ENCODE measurements at regions not wholly inside any gene's neighbourhood (a gene's known extent, or its start where the extent isn't known, plus 50 kb on each side); places are given as distances from the start of the nearest gene placed in this dataset.
"Not testable (repeated sequence)": the region's sequence is repeated elsewhere in the genome, so short reads cannot be mapped to it uniquely, and the experiment has no call there.

DNA sequence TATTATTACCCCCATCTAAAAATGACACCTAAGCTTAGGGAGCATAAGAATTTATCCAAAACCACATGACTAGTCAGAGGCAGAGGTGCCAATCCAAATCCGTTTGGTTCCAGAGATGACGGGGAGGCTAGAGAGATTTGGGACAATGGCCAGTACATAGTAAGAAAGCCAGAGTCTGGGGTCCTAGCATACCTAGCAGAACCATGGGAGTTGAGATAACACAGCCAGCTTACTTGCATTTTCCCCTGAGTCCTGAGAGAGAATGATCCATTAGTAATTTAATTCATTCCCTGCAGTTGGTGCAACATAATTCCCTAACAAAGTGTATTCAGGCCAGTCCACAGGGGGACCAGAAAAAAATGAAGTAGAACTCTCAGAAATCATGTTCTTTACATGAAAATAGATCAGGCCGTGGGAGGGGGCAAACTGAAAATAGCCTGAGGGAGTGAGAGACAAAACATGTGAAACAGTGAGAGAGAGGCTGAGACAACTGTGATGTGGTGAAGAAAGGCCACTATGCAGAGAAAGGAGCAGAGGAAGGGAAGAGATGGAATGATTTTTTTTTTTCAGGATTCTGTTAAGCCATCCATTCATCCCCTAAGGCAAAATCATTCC, 243.3 kb downstream of the BRINP2 start:
- peaks cover 3% of the 10 kb centered on the region for H3K27me3 Mint-ChIP-seq
- TF ChIP-seq, protein P1, sequence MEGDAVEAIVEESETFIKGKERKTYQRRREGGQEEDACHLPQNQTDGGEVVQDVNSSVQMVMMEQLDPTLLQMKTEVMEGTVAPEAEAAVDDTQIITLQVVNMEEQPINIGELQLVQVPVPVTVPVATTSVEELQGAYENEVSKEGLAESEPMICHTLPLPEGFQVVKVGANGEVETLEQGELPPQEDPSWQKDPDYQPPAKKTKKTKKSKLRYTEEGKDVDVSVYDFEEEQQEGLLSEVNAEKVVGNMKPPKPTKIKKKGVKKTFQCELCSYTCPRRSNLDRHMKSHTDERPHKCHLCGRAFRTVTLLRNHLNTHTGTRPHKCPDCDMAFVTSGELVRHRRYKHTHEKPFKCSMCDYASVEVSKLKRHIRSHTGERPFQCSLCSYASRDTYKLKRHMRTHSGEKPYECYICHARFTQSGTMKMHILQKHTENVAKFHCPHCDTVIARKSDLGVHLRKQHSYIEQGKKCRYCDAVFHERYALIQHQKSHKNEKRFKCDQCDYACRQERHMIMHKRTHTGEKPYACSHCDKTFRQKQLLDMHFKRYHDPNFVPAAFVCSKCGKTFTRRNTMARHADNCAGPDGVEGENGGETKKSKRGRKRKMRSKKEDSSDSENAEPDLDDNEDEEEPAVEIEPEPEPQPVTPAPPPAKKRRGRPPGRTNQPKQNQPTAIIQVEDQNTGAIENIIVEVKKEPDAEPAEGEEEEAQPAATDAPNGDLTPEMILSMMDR (conservative IDR thresholded peaks at IDR 0.05) = no peak
- H3K9me3 Mint-ChIP-seq = no peaks in the 10 kb centered on the region
- H3K4me1 Mint-ChIP-seq (ENCODE audit: unreplicated experiment) = peaks cover 13% of the 10 kb centered on the region
- H3K27ac Mint-ChIP-seq = no peak overlapping the region
- H3K4me3 Mint-ChIP-seq = no peak overlapping the region
- no peaks in the 10 kb centered on the region for H3K36me3 Mint-ChIP-seq
- DNase-seq (ENCODE audit: extremely low spot score, unreplicated experiment) = no peak

DNA sequence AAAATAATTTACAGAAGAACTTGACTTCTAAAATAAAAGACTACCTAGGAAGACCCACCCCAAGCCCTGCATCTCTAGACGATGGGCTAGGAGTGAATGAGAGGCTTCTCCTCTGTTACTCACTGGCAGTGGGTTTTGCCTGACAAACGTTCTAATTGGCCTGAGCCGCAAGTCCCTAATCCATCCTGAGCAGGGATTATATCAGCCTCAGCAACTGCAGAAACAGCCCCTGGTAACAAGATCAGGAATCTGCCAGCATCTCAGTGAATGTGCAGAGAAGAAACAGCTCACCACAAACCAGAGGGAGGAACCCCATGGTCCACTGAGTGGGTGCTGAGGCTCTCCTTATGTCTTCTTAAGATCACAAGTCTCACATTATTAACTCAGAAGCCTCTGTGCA, 240.6 kb downstream of the BRINP2 start:
- Mint-ChIP-seq H3K4me3 (no peak overlapping the region), H3K36me3 (no peaks in the 10 kb centered on the region), H3K27me3 (peaks cover 3% of the 10 kb centered on the region), H3K9me3 (peaks cover 6% of the 10 kb centered on the region), H3K4me1 (ENCODE audit: unreplicated experiment) (peaks cover 13% of the 10 kb centered on the region), H3K27ac (no peak overlapping the region)
- TF ChIP-seq, protein P1 (conservative IDR thresholded peaks at IDR 0.05) = no peak
- no peak for DNase-seq (ENCODE audit: extremely low spot score, unreplicated experiment)

DNA sequence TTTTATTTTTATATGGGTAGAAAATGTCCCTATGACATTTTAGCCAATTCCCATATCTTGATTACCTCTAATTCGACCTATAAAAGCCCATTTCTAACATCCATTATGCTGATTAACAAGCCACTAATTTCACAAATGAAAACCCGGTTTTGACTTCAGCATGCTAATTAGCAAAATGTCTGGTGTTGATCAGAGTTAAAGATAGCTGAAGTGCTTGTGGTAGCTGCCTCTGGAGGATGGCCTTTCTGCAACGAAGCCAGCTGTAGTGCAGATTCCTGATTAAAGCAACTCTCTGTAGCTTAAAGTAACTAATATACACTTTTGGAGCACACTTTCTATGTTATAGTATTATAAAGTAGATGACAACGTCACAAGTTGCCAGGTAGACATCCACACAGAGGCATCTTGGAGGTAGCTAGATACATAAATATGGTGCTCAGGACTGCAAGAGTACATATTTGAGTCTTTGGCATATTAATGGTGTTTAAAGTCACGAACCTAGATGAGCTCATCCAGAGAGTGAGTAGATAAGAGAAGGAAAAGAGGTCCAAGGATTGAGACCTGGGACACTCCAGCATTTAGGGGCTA, 239.5 kb downstream of the BRINP2 start:
- Mint-ChIP-seq H3K27me3 (peaks cover 3% of the 10 kb centered on the region), H3K4me3 (no peak overlapping the region), H3K4me1 (ENCODE audit: unreplicated experiment) (peaks cover 13% of the 10 kb centered on the region), H3K36me3 (no peaks in the 10 kb centered on the region), H3K27ac (no peak overlapping the region), H3K9me3 (peaks cover 6% of the 10 kb centered on the region)
- DNase-seq (ENCODE audit: extremely low spot score, unreplicated experiment) = no peak
- TF ChIP-seq, protein P1 (conservative IDR thresholded peaks at IDR 0.05) = no peak

DNA sequence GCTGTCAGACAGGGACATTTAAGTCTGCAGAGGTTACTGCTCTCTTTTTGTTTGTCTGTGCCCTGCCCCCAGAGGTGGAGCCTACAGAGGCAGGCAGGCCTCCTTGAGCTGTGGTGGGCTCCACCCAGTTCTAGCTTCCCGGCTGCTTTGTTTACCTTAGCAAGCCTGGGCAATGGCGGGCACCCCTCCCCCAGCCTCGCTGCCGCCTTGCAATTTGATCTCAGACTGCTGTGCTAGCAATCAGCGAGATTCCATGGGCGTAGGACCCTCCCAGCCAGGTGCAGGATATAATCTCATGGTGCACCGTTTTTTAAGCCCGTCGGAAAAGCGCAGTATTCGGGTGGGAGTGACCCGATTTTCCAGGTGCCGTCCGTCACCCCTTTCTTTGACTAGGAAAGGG, 235.6 kb downstream of the BRINP2 start:
- H3K27me3 Mint-ChIP-seq; H3K27ac Mint-ChIP-seq; H3K4me1 Mint-ChIP-seq (ENCODE audit: unreplicated experiment); H3K36me3 Mint-ChIP-seq; DNase-seq (ENCODE audit: extremely low spot score, unreplicated experiment); H3K9me3 Mint-ChIP-seq; H3K4me3 Mint-ChIP-seq: not testable (repeated sequence)

DNA sequence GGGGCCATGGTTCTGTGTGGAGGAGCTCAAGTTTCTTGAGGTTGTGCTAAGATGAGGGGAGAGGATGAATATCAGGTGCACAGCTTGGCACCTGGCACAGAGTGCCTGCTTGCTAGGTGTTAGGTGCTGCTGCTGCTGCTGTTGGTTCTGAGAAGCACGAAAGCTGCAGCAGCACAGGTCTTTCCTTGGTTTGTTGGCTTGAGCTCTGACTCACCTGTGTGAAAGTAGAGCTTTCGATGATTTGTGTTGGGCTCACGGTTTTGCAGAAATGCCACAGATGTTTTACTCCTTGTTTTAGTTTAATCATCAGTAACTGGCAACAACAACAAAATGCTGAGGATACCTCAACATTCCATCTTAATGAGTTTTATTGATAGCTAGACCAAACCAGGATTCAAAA, 221.6 kb downstream of the BRINP2 start:
- DNase-seq (ENCODE audit: extremely low spot score, unreplicated experiment) = no peak
- TF ChIP-seq, protein P1 (conservative IDR thresholded peaks at IDR 0.05) = no peak
- H3K4me3 Mint-ChIP-seq = no peak overlapping the region
- no peak overlapping the region for H3K27ac Mint-ChIP-seq
- H3K36me3 Mint-ChIP-seq = no peaks in the 10 kb centered on the region
- no peaks in the 10 kb centered on the region for H3K4me1 Mint-ChIP-seq (ENCODE audit: unreplicated experiment)
- no peaks in the 10 kb centered on the region for H3K27me3 Mint-ChIP-seq
- H3K9me3 Mint-ChIP-seq = peaks cover 8% of the 10 kb centered on the region

DNA sequence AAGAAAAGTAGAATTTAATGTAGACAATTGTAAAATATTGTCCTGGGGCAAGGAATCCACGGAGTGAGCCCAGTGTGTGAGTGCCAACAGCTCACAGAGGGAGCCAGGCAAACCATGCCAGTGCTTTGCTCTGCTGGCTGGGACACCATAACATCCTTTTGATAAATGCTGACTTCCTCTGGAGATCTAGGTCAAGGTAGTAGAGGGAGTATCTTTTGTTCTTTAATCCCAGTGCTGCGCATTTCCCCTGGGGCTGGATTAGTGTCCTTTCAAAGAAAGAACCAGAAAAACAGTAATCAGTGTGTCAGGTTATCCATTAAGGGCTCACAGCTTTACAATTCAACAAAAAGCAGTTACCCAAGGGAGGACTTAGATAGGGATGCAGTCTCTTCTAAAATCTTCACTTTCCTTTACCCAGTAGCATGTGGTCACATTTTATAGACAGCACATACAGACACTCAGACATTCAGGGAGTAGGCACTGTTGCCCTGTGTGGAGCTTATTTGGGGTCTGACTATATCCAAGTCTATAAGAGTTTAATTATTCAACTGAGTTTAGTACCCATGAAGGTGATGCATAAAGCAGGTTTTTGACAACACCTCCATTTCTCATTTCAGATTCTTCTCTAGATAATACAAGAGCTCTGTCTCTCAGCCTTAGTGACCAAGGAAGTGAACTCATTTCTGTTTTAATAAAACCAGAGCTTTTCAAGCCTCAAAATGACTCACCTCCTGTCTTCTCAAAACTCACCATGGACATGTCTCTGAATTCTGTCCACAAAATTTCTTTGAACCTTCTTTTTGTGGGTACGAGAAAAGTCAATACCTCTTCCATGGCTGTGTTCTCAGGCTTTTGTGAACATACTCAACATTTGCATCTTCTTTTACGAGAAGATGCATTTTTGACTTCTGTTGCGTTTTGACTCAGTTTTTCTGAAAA, 215.3 kb downstream of the BRINP2 start:
- Mint-ChIP-seq H3K36me3 (peaks cover 6% of the 10 kb centered on the region), H3K9me3 (peaks cover 12% of the 10 kb centered on the region), H3K4me3 (no peak overlapping the region), H3K4me1 (ENCODE audit: unreplicated experiment) (peaks cover 12% of the 10 kb centered on the region), H3K27me3 (peaks cover 5% of the 10 kb centered on the region), H3K27ac (peak overlapping the region; percentile 22)
- DNase-seq (ENCODE audit: extremely low spot score, unreplicated experiment) = no peak
- TF ChIP-seq, protein P1 (conservative IDR thresholded peaks at IDR 0.05) = no peak
